ENCODE measurements at regions not wholly inside any gene's neighbourhood (a gene's known extent, or its start where the extent isn't known, plus 50 kb on each side); places are given as distances from the start of the nearest gene placed in this dataset.

DNA sequence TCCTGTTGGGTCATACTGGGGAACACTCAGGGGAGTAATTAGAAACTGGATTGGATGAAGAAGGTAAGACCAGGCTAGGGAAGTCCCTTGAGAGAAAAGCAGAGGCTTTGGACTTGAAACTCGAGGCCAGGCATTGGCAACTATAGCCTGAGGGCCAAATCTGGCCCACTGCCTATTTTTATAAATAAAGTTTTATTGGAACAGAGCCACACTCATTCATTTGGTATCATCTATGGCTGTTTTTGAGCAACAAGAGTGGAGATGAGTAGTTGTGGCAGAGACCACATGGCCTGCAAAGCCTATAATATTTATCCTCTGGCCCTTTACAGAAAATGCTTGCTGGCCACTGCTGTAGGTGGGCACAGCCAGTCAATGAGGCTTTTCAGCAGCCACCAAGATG is 301.4 kb downstream of the UACA start:
- Histone ChIP-seq H3K9ac (replicated peaks in 1 of 4; ENCODE audit: extremely low read depth in 1 of 4, low read depth in 3 of 4, low read length in 3 of 4) (no peak overlapping the region), H3K27ac (ENCODE audit: low read depth, low read length) (no peak overlapping the region), H4K91ac (replicated peaks; ENCODE audit: insufficient read length, low read length) (no peak overlapping the region), H2BK120ac (replicated peaks; ENCODE audit: low read depth, low read length) (no peak overlapping the region), H3K36me3 (ENCODE audit: control insufficient read depth in 2 of 4, insufficient read depth in 4 of 4, low read length in 3 of 4) (no peaks in the 10 kb centered on the region), H3K14ac (ENCODE audit: insufficient read length) (no peak overlapping the region), H3K79me1 (ENCODE audit: low read depth, low read length) (no peaks in the 10 kb centered on the region), H3K23me2 (ENCODE audit: low read depth, low read length) (no peaks in the 10 kb centered on the region), H3K9me3 (ENCODE audit: insufficient read depth in 2 of 2, low read depth in 1 of 2, low read length in 1 of 2) (no peaks in the 10 kb centered on the region), H2AFZ (ENCODE audit: low read length) (no peak overlapping the region), H3K79me2 (ENCODE audit: control insufficient read depth in 1 of 2, insufficient read depth in 2 of 2, low read length in 2 of 2) (no peaks in the 10 kb centered on the region), H2BK12ac (ENCODE audit: low read depth, low read length) (no peak overlapping the region), H3K4me1 (replicated peaks in 1 of 4; ENCODE audit: control insufficient read depth in 3 of 4, insufficient read depth in 4 of 4, low read length in 3 of 4) (no peaks in the 10 kb centered on the region; a peak in 1 of 7 replicates), H2BK15ac (ENCODE audit: low read length) (no peak overlapping the region), H2BK20ac (ENCODE audit: low read length) (no peak overlapping the region), H3K18ac (ENCODE audit: extremely low read depth, low read length) (no peak overlapping the region), H3K56ac (replicated peaks; ENCODE audit: insufficient read length, low read depth, low read length) (no peak overlapping the region), H3K4ac (replicated peaks; ENCODE audit: insufficient read length, low read depth, low read length) (no peak overlapping the region), H4K8ac (ENCODE audit: extremely low read depth, insufficient read depth, low read length) (no peak overlapping the region), H3K23ac (ENCODE audit: insufficient read length) (no peak overlapping the region), H2AK5ac (ENCODE audit: low read depth, low read length) (no peak overlapping the region), H4K20me1 (replicated peaks in 1 of 2; ENCODE audit: control insufficient read depth in 1 of 2, insufficient read depth in 2 of 2, low read length in 2 of 2) (no peaks in the 10 kb centered on the region), H3K4me2 (ENCODE audit: insufficient read depth in 1 of 2, low read depth in 2 of 2, low read length in 2 of 2) (no peak overlapping the region), H3K27me3 (replicated peaks in 1 of 4; ENCODE audit: control insufficient read depth in 3 of 4, extremely low read depth in 1 of 4, insufficient read depth in 3 of 4, low read length in 3 of 4) (no peaks in the 10 kb centered on the region), H4K5ac (ENCODE audit: insufficient read length, low read depth, low read length) (no peak overlapping the region), H2BK5ac (ENCODE audit: low read depth, low read length) (no peak overlapping the region), H3K4me3 (ENCODE audit: extremely low read depth in 1 of 4, insufficient read depth in 2 of 4, low read depth in 3 of 4, low read length in 4 of 4) (no peak overlapping the region)
- POLR2A ChIA-PET (ENCODE audit: partially characterized antibody): no interaction called here
- TF ChIP-seq NANOG (IDR thresholded peaks at IDR 0.05; ENCODE audit: insufficient read depth, low read depth, low read length, poor library complexity, severe bottlenecking) (no peak), TAF1 (IDR thresholded peaks at IDR 0.05; ENCODE audit: low read depth, low read length) (no peak), SRF (IDR thresholded peaks at IDR 0.05; ENCODE audit: low read depth, low read length) (no peak), SIN3A (conservative IDR thresholded peaks at IDR 0.05 in 1 of 2, IDR thresholded peaks at IDR 0.05 in 1 of 2; ENCODE audit: low read depth in 1 of 2, low read length in 2 of 2) (no peak), CBX5 (IDR thresholded peaks at IDR 0.05; ENCODE audit: low read depth, low read length) (no peak), JUND (IDR thresholded peaks at IDR 0.05; ENCODE audit: low read length) (no peak), RNF2 (IDR thresholded peaks at IDR 0.05; ENCODE audit: borderline replicate concordance, low read depth, low read length, missing control alignments, poor library complexity, severe bottlenecking) (no peak), SP1 (IDR thresholded peaks at IDR 0.05; ENCODE audit: low read depth, low read length) (no peak), RAD21 (IDR thresholded peaks at IDR 0.05 in 1 of 2, conservative IDR thresholded peaks at IDR 0.05 in 1 of 2; ENCODE audit: low read depth in 2 of 2, low read length in 2 of 2) (no peak), RBBP5 (IDR thresholded peaks at IDR 0.05; ENCODE audit: borderline replicate concordance, low read depth, low read length) (no peak), CBX8 (IDR thresholded peaks at IDR 0.05; ENCODE audit: borderline replicate concordance, low read depth, low read length) (no peak)
- TF ChIP-seq, protein P1, sequence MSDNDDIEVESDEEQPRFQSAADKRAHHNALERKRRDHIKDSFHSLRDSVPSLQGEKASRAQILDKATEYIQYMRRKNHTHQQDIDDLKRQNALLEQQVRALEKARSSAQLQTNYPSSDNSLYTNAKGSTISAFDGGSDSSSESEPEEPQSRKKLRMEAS (IDR thresholded peaks at IDR 0.05): no peak
- WGBS, 2 experiments (ENCODE audit: extremely low coverage in 1 of 2, insufficient coverage in 1 of 2, insufficient read length in 1 of 2, insufficient replicate concordance in 2 of 2, low coverage in 1 of 2, low lambda C conversion rate in 2 of 2, missing lambda C conversion rate in 1 of 2): 92% methylated on average over 1 of the region's 1 CpG; no CpG with 5 or more reads in 1 of the 2 experiments
- CTCF ChIA-PET (ENCODE audit: partially characterized antibody): no interaction called here
- DNase-seq (ENCODE audit: low read depth in 1 of 2, low spot score in 2 of 2) (no peak), FAIRE-seq (no peak)

Data from H1 (cell line).